Fibroblast of skin of right quadriceps (primary cell): ENCODE measurements at regions not wholly inside any gene's neighbourhood (a gene's known extent, or its start where the extent isn't known, plus 50 kb on each side); places are given as distances from the start of the nearest gene placed in this dataset.

Source experiments
- DNase-seq: peaks from one replicate; pipeline ENCODE4 v3.0.0-alpha.2; 2013

- DNase-seq: no peak
Measured at GRCh38 chr13:22253107-22253506, 582.2 kb downstream of the FGF9 start.

- DNase-seq: no peak
Measured at GRCh38 chr13:22256111-22256639, 585.3 kb downstream of the FGF9 start.

- DNase-seq: no peak
Measured at GRCh38 chr13:22262001-22262885, 591.4 kb downstream of the FGF9 start.

DNA sequence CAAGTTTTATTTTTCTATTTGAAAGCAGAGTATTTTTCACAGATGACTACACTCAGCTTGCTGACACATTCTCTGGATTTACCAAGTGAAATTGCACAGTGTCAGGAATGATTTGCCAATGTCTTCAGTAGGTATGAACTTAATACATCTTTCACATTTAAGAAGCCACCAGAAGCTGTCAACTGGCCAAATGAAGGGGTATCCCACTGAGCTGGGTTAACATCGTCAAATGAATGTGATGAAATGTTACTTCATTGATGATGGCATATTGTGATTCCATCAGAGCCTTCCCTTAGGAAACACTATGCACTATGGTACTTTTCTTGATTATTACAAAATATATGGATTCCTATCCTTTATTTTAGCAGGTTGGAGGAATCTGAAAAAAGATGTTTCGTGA, 592.3 kb downstream of the FGF9 start:
- DNase-seq: no peak

DNA sequence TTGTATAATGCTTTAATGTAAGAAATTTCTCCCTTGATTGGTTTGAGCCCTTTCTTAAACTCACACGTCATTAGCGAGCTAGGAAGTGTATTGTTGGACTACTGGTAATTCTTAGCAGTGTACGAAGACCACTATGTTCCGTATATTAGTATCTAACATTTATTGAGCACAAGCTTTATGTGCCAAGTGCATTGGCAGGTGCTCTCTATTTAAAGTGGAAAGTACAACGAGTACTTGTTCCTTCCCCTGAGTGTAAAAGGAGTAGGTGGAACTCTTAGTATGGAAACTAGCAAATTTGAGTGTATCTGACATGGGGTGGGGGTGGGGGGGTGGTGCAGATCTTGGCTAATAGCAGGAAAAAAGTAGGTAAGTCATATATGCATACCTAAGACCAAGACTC, 594.7 kb downstream of the FGF9 start:
- no peak for DNase-seq

GRCh38 chr13:22270881-22271280, 600.0 kb downstream of the FGF9 start:
- DNase-seq: no peak

DNA sequence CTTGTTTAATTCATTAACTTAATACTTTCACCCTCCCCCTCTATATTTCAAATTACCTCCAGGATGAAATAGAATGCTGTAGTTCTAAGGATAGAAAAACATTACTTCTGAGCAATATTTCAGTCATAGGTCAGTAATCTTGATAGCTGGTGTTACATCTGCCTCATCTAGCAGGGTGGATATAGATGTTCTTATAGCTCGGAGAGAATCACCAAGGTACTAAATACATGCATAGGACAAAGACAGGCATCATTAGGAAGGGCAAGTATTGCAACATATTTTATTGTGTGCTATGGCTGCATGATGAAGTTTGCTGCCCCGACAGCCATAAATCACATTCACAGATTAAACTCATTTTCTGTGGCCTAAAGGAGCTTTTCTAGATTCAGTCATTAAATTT, 601.0 kb downstream of the FGF9 start:
- DNase-seq: no peak

GRCh38 chr13:22275393-22275792, 604.5 kb downstream of the FGF9 start:
- no peak for DNase-seq

- no peak for DNase-seq
Measured at GRCh38 chr13:22276616-22277015, 605.7 kb downstream of the FGF9 start.

DNA sequence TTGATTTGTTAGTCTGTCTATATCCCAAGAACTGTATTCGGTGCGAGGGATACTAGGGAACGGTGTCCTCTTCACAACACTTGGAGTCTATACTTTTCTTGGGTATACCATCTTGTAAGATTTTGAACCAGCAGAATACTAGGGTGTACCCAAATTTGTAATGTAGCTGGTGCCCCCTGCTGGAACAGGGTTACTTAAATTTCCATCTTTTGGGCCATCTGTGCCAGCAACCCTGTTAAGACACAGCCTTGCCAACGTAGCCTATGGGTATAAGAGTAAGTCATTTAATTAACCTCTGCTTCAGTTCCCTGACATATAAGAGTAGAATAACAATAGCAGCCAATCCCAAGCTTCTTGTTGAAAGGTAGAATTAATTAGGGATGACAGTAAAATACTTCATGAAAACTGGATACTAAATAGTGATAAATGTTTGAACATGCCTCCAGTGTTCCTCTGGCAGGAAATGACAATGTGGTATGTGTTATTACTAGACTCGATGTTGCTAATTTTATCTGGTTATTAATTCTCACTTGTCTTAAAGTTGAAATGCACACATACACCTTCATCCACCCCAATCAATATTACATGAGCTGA, 607.6 kb downstream of the FGF9 start:
- peak; percentile 4 for DNase-seq

DNA sequence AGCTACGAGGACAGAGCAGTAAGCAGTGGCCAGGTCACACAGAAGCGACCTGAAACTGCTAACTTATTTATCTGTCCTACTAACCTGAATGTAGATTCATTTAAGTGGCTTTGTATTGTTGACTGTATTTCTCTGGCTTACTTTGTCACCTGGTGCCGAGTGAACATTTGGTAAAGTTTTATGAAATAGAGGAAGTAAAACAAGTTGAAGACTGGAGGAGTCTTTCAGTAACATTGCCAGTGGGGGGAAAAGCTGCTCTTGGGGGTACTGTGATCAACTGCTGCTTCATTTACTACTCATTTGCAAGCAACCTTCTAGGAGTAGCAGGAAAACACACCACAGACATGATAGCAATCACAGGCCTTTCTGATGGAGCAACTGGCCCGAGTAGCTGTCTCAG, 615.0 kb downstream of the FGF9 start:
- DNase-seq: no peak

DNA sequence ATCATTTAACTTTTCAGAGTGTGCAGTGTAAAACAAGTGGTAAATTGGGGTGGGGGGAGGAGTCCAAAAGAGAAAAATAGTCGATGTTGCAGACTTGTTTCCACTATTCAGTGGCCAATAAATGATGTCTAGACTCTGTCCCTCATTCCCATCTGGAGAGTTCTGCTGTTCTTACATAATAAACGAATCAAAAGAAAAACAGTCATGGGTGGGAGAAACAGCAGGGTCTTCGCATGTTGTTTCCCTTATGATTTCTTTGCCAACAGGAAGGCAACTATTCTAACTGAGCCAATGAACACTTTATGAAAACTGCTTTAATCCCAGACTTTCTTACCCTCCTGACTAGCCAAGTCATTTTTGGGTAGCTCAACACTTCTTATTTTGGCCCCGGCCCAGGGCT, 615.5 kb downstream of the FGF9 start:
- DNase-seq: no peak

GRCh38 chr13:22287343-22287920, 616.6 kb downstream of the FGF9 start:
- DNase-seq: no peak

- no peak for DNase-seq
Measured at GRCh38 chr13:22288496-22288895, 617.6 kb downstream of the FGF9 start.

- no peak for DNase-seq
Measured at GRCh38 chr13:22289711-22290110, 618.8 kb downstream of the FGF9 start.

DNA sequence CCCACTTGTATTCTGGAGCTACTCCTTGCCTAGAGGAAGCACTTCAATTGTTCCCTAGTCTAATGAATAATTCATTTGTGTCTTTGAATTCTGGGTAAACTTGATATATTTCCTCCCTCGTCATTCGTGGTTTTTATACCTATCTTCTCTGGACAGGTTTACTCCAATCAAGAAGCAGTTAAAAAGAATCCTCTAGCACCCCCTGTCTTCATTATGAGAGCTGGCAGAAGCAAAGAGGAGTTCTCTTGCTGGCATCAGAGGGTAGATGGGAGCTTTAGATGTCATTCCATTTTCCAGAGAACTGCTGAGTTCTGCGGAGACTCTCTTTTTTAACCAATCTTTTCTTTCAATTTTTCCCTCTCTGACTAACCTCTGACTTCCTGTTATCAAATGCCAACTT, 627.7 kb downstream of the FGF9 start:
- DNase-seq: no peak

DNA sequence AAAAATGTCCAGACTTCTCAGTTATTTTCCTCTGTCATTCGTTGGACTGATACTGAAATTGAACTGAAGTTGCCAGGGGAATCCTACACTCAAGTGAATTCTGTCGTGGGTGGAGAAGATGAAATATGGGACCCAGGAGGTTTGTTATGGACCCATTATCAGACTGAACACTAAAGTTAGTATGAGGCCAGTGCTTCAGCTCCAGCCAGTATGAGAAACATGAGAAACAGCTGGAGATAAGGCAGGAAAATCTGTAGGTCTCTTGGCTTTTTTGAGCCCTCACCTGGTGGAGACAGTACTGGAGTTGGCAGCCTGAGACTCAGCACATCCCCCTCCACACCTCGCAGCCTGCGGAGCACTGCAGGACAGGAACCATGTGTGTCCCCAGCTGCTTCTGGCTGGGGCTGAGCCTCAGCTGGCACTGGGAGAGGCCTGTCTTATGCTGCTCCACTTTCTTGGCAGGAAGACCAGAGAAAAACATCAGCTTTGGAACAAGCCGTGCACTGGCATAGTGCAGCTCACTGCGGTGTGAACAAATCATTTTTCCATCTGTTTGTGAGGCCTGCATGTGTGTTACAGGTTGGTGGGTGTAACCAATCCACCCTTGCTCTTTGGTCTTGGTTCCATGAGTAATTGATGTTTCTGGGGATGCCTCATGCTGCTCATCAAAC, 641.0 kb downstream of the FGF9 start:
- DNase-seq: no peak

DNA sequence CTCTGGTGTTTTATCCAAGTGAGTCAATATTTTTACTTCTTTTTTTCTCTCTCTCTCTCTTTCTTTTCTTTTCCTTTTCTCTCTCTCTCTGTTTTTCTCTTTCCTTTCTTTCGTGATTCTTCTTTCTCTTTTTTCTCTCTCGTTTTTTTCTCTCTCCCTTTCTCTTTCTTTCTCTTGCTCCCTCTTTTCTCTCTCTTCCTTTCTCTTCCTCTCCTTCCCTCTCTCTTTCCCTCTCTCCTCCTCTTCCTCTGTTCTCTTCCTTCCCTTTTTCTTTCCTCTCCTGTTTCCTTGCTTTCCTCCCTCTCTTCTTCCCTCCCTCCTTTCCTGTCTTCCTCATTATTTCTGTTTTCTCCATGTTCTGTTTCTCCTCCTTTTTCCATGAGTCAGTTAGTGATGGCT, 641.5 kb downstream of the FGF9 start:
- no peak for DNase-seq

DNA sequence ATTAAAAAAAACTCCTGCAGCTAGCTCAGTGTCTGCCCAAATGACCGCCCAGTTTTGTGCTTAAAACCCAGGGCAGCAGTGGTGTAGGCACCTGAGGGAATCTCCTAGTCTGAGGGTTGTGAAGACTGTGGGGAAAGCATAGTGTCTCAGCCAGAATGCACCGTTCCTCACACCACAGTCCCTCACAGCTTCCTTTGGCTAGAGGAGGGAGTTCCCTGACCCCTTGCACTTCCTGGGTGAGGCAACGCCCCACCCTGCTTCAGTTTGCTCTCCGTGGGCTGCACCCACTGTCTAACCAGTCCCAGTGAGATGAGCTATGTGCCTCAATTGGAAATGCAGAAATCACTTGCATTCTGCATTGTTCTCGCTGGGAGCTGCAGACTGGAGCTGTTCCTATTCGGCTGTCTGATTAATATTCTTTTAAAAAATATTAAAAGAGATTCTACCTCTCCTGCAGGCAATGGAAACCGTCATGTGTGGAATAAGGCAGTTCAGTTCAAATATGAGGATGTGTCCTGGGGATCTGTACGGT, 645.7 kb downstream of the FGF9 start:
- DNase-seq: no peak

DNA sequence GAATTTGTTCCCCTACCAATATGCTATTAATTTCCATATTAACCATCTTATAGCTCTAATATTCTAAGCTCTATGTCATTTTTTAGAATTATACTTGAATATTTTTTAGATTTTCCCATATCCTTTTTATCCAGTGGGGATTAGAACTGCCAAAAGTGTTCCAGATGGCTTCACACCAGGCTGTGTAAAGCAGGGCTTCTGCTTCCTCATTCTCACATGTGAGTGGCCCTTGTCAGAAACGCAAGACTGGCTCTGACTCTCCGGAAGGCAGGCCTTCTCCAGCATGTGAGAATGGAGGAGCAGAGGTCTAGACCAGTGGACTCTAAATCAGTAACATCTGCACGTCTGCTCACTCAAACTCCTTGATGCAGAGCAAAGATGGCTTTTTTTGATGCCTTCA, 650.1 kb downstream of the FGF9 start:
- DNase-seq: no peak

- DNase-seq: no peak
Measured at GRCh38 chr13:22325761-22326160, 654.9 kb downstream of the FGF9 start.

DNA sequence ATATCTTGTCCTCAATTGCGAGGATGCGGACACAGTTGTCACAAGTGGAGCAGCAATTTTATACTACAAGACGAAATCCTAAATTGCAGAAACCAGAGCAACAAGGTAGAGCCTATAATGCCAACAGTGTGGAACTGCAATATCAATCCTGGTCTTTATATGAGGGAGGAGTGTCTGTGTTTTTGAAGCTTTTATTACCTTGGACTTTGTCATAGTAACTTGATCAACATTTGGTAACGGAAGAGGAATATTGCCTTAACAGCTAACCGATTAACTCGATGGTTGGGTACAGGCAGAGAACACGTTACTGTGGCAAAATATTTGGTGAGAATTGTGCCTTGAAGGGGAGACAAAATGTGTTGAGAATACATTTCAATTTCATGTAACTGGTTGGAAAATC, 661.5 kb downstream of the FGF9 start:
- DNase-seq: no peak

GRCh38 chr13:22336460-22336859, 665.6 kb downstream of the FGF9 start:
- no peak for DNase-seq
